ENCODE measurements at regions not wholly inside any gene's neighbourhood (a gene's known extent, or its start where the extent isn't known, plus 50 kb on each side); places are given as distances from the start of the nearest gene placed in this dataset.

GRCh38 chr16:85237817-85238216 lies 125.5 kb upstream of the CIBAR2 start:
- H3K4me1 ChIP-seq = peaks cover 22 to 55% (median 42%) of the 10 kb centered on the region in 4 donors
- intact Hi-C loops (cut with DNase I; ENCODE audit: low total_unique reads) = no loop called here
- peak overlapping the region in 3 of 5 donors; percentile 32 to 74 (median 66) for H3K27ac ChIP-seq

GRCh38 chr16:85238233-85238647 lies 126.0 kb upstream of the CIBAR2 start:
- no peaks in the 10 kb centered on the region for H3K36me3 ChIP-seq
- peak; percentile 33 to 93 for DNase-seq
- no peak overlapping the region for H3K4me3 ChIP-seq
- 23 to 70% (median 45%) methylated on average over 7 to 17 of the region's 17 CpGs for WGBS, 5 donors
- H3K27ac ChIP-seq = peak overlapping the region in 3 of 5 donors; percentile 32 to 74 (median 66)
- H3K9me3 ChIP-seq = no peaks in the 10 kb centered on the region
- intact Hi-C loops (cut with DNase I; ENCODE audit: low total_unique reads) = no loop called here
- H3K27me3 ChIP-seq = peaks cover 0 to 28% (median 17%) of the 10 kb centered on the region in 3 donors
- no peak for TF ChIP-seq EP300 (IDR thresholded peaks at IDR 0.05)
- TF ChIP-seq POLR2AphosphoS5 (IDR thresholded peaks at IDR 0.05) = peak in 2 of 3 donors; percentile 49 to 54
- peaks cover 22 to 51% (median 41%) of the 10 kb centered on the region in 4 donors for H3K4me1 ChIP-seq

More at GRCh38 chr16:85237817-85238216, 125.5 kb upstream of the CIBAR2 start:
- DNase-seq = no peak
- WGBS, 5 donors = 46 to 86% (median 82%) methylated on average over 5 to 6 of the region's 6 CpGs
- H3K9me3 ChIP-seq = no peaks in the 10 kb centered on the region
- H3K36me3 ChIP-seq = no peaks in the 10 kb centered on the region
- no peak overlapping the region for H3K4me3 ChIP-seq
- TF ChIP-seq CTCF (IDR thresholded peaks at IDR 0.05) (no peak), POLR2A (IDR thresholded peaks at IDR 0.05) (no peak), EP300 (IDR thresholded peaks at IDR 0.05) (no peak), POLR2AphosphoS5 (IDR thresholded peaks at IDR 0.05) (no peak)
- peaks cover 0 to 28% (median 17%) of the 10 kb centered on the region in 3 donors for H3K27me3 ChIP-seq

GRCh38 chr16:85239239-85239638 lies 127.0 kb upstream of the CIBAR2 start:
- Histone ChIP-seq H3K27ac (no peak overlapping the region), H3K36me3 (no peaks in the 10 kb centered on the region), H3K27me3 (peaks cover 0 to 28% (median 17%) of the 10 kb centered on the region in 3 donors), H3K4me1 (peaks cover 22 to 44% (median 37%) of the 10 kb centered on the region in 4 donors), H3K4me3 (no peak overlapping the region), H3K9me3 (no peaks in the 10 kb centered on the region)
- DNase-seq = no peak
- 75 to 90% (median 80%) methylated on average over 4 to 5 of the region's 5 CpGs for WGBS, 5 donors
- intact Hi-C loops (cut with DNase I; ENCODE audit: low total_unique reads) = no loop called here
- TF ChIP-seq POLR2A (IDR thresholded peaks at IDR 0.05) (no peak), POLR2AphosphoS5 (IDR thresholded peaks at IDR 0.05) (no peak), EP300 (IDR thresholded peaks at IDR 0.05) (no peak), CTCF (IDR thresholded peaks at IDR 0.05) (no peak)

GRCh38 chr16:85239871-85240270 lies 127.6 kb upstream of the CIBAR2 start:
- WGBS, 5 donors = 88 to 96% (median 89%) methylated on average over 8 of the region's 8 CpGs
- DNase-seq = no peak
- no peak overlapping the region for H3K4me3 ChIP-seq
- intact Hi-C loops (cut with DNase I; ENCODE audit: low total_unique reads) = loop anchor here (10.0 kb wide), 1 partner anchor 125 kb away; the partner anchor contains the start of gene CIBAR2
- H3K27ac ChIP-seq = no peak overlapping the region
- peaks cover 16 to 38% (median 31%) of the 10 kb centered on the region in 4 donors for H3K4me1 ChIP-seq
- no peaks in the 10 kb centered on the region for H3K36me3 ChIP-seq
- peaks cover 0 to 22% (median 13%) of the 10 kb centered on the region in 3 donors for H3K27me3 ChIP-seq
- no peaks in the 10 kb centered on the region for H3K9me3 ChIP-seq
- no peak for TF ChIP-seq POLR2AphosphoS5 (IDR thresholded peaks at IDR 0.05)
- TF ChIP-seq EP300 (IDR thresholded peaks at IDR 0.05) = no peak

- Histone ChIP-seq H3K4me3 (no peak overlapping the region), H3K9me3 (no peaks in the 10 kb centered on the region), H3K36me3 (no peaks in the 10 kb centered on the region), H3K27ac (no peak overlapping the region), H3K27me3 (peaks cover 0 to 8% (median 2%) of the 10 kb centered on the region in 3 donors), H3K4me1 (peaks cover 2 to 33% (median 26%) of the 10 kb centered on the region in 4 donors)
- 73 to 92% (median 78%) methylated on average over 18 of the region's 18 CpGs for WGBS, 5 donors
- intact Hi-C loops (cut with DNase I; ENCODE audit: low total_unique reads) = loop anchor here (10.0 kb wide), 1 partner anchor 126 kb away; the partner anchor contains the start of gene CIBAR2
- DNase-seq = no peak
- TF ChIP-seq POLR2A (IDR thresholded peaks at IDR 0.05) = no peak
These were observed 129.0 kb upstream of the CIBAR2 start for GRCh38 chr16:85240982-85241924.
